ENCODE measurements at regions not wholly inside any gene's neighbourhood (a gene's known extent, or its start where the extent isn't known, plus 50 kb on each side); places are given as distances from the start of the nearest gene placed in this dataset.

GRCh38 chr10:88126699-88127098, 263.3 kb downstream of the PTEN start:
- Histone ChIP-seq H3K27me3 (no peaks in the 10 kb centered on the region), H3K4me3 (ENCODE audit: low read depth, low read length) (no peak overlapping the region), H3K4me1 (peaks cover 6% of the 10 kb centered on the region), H3K36me3 (no peaks in the 10 kb centered on the region), H3K9me3 (no peaks in the 10 kb centered on the region)
- DNase-seq: no peak
- TF ChIP-seq CTCF (IDR thresholded peaks at IDR 0.05; ENCODE audit: low read depth, low read length): no peak

- Histone ChIP-seq H3K4me3 (ENCODE audit: low read depth, low read length) (no peak overlapping the region), H3K9me3 (no peaks in the 10 kb centered on the region), H3K27me3 (no peaks in the 10 kb centered on the region), H3K4me1 (peaks cover 5% of the 10 kb centered on the region; the same call in 1 of the 2 replicates), H3K36me3 (no peaks in the 10 kb centered on the region)
- DNase-seq: no peak
- no peak for TF ChIP-seq CTCF (IDR thresholded peaks at IDR 0.05; ENCODE audit: low read depth, low read length)
These were observed 263.8 kb downstream of the PTEN start for GRCh38 chr10:88127269-88127668.

- no peak for TF ChIP-seq CTCF (IDR thresholded peaks at IDR 0.05; ENCODE audit: low read depth, low read length)
- peaks cover 3% of the 10 kb centered on the region; the same call in 1 of the 2 replicates for H3K4me1 ChIP-seq
- no peaks in the 10 kb centered on the region for H3K9me3 ChIP-seq
- H3K36me3 ChIP-seq: no peaks in the 10 kb centered on the region
- no peak for DNase-seq
- no peaks in the 10 kb centered on the region for H3K27me3 ChIP-seq
- H3K4me3 ChIP-seq (ENCODE audit: low read depth, low read length): no peak overlapping the region
These were observed 264.3 kb downstream of the PTEN start for GRCh38 chr10:88127766-88128165.

GRCh38 chr10:88129013-88129412, 265.6 kb downstream of the PTEN start:
- H3K27me3 ChIP-seq: no peaks in the 10 kb centered on the region
- no peak for TF ChIP-seq CTCF (IDR thresholded peaks at IDR 0.05; ENCODE audit: low read depth, low read length)
- no peak overlapping the region for H3K4me3 ChIP-seq (ENCODE audit: low read depth, low read length)
- no peaks in the 10 kb centered on the region for H3K9me3 ChIP-seq
- DNase-seq: no peak
- no peaks in the 10 kb centered on the region for H3K36me3 ChIP-seq
- H3K4me1 ChIP-seq: peaks cover 3% of the 10 kb centered on the region; the same call in 1 of the 2 replicates

- no peaks in the 10 kb centered on the region for H3K27me3 ChIP-seq
- H3K4me3 ChIP-seq (ENCODE audit: low read depth, low read length): no peak overlapping the region
- no peak for DNase-seq
- peaks cover under 1% of the 10 kb centered on the region; the same call in 1 of the 2 replicates for H3K4me1 ChIP-seq
- H3K36me3 ChIP-seq: no peaks in the 10 kb centered on the region
- no peaks in the 10 kb centered on the region for H3K9me3 ChIP-seq
- TF ChIP-seq CTCF (IDR thresholded peaks at IDR 0.05; ENCODE audit: low read depth, low read length): no peak
These were observed 267.5 kb downstream of the PTEN start for GRCh38 chr10:88130912-88131311.

- H3K4me1 ChIP-seq: no peaks in the 10 kb centered on the region; the same call in 1 of the 2 replicates
- DNase-seq: no peak
- H3K36me3 ChIP-seq: no peaks in the 10 kb centered on the region
- no peaks in the 10 kb centered on the region for H3K9me3 ChIP-seq
- H3K4me3 ChIP-seq (ENCODE audit: low read depth, low read length): no peak overlapping the region
- no peaks in the 10 kb centered on the region for H3K27me3 ChIP-seq
- no peak for TF ChIP-seq CTCF (IDR thresholded peaks at IDR 0.05; ENCODE audit: low read depth, low read length)
These were observed 268.2 kb downstream of the PTEN start for GRCh38 chr10:88131511-88132139.
